ENCODE measurements at regions not wholly inside any gene's neighbourhood (a gene's known extent, or its start where the extent isn't known, plus 50 kb on each side); places are given as distances from the start of the nearest gene placed in this dataset.

GRCh38 chr14:101069666-101070362 is 166.3 kb upstream of the RTL1 start:
- Histone ChIP-seq H3K27ac (no peak overlapping the region), H3K9me3 (ENCODE audit: low read depth, low read length) (no peaks in the 10 kb centered on the region), H3K36me3 (ENCODE audit: insufficient read depth, low read length) (no peaks in the 10 kb centered on the region), H3K4me3 (no peak overlapping the region), H3K9ac (ENCODE audit: insufficient read length) (no peak overlapping the region)
- DNase-seq (ENCODE audit: low read depth, low spot score): no peak
- TF ChIP-seq FOXP2 (optimal IDR thresholded peaks at IDR 0.05; ENCODE audit: control extremely low read depth, extremely low read length, insufficient read depth) (no peak), EZH2 (IDR thresholded peaks at IDR 0.05) (no peak), POLR2AphosphoS5 (IDR thresholded peaks at IDR 0.05; ENCODE audit: borderline replicate concordance, low read depth, low read length) (no peak)

GRCh38 chr14:101070540-101071492 is 167.3 kb upstream of the RTL1 start:
- no peak for TF ChIP-seq POLR2AphosphoS5 (IDR thresholded peaks at IDR 0.05; ENCODE audit: borderline replicate concordance, low read depth, low read length)
- no peak for TF ChIP-seq FOXP2 (optimal IDR thresholded peaks at IDR 0.05; ENCODE audit: control extremely low read depth, extremely low read length, insufficient read depth)
- H3K9ac ChIP-seq (ENCODE audit: insufficient read length): no peak overlapping the region
- no peak for DNase-seq (ENCODE audit: low read depth, low spot score)
- H3K9me3 ChIP-seq (ENCODE audit: low read depth, low read length): no peaks in the 10 kb centered on the region
- no peak overlapping the region for H3K4me3 ChIP-seq
- no peak overlapping the region for H3K27ac ChIP-seq
- H3K36me3 ChIP-seq (ENCODE audit: insufficient read depth, low read length): no peaks in the 10 kb centered on the region

- H3K27ac ChIP-seq: no peak overlapping the region
- TF ChIP-seq FOXP2 (optimal IDR thresholded peaks at IDR 0.05; ENCODE audit: control extremely low read depth, extremely low read length, insufficient read depth): no peak
- no peak for TF ChIP-seq EZH2 (IDR thresholded peaks at IDR 0.05)
- no peak for TF ChIP-seq POLR2AphosphoS5 (IDR thresholded peaks at IDR 0.05; ENCODE audit: borderline replicate concordance, low read depth, low read length)
- no peaks in the 10 kb centered on the region for H3K36me3 ChIP-seq (ENCODE audit: insufficient read depth, low read length)
- H3K9ac ChIP-seq (ENCODE audit: insufficient read length): no peak overlapping the region
- DNase-seq (ENCODE audit: low read depth, low spot score): no peak
- no peaks in the 10 kb centered on the region for H3K9me3 ChIP-seq (ENCODE audit: low read depth, low read length)
- no peak overlapping the region for H3K4me3 ChIP-seq
These were observed 168.0 kb upstream of the RTL1 start for GRCh38 chr14:101071493-101071906.

GRCh38 chr14:101072070-101072469 is 168.5 kb upstream of the RTL1 start:
- H3K9me3 ChIP-seq (ENCODE audit: low read depth, low read length): no peaks in the 10 kb centered on the region
- no peak for DNase-seq (ENCODE audit: low read depth, low spot score)
- H3K4me3 ChIP-seq: no peak overlapping the region
- TF ChIP-seq EZH2 (IDR thresholded peaks at IDR 0.05) (no peak), POLR2AphosphoS5 (IDR thresholded peaks at IDR 0.05; ENCODE audit: borderline replicate concordance, low read depth, low read length) (no peak), FOXP2 (optimal IDR thresholded peaks at IDR 0.05; ENCODE audit: control extremely low read depth, extremely low read length, insufficient read depth) (no peak)
- no peaks in the 10 kb centered on the region for H3K36me3 ChIP-seq (ENCODE audit: insufficient read depth, low read length)
- no peak overlapping the region for H3K9ac ChIP-seq (ENCODE audit: insufficient read length)
- H3K27ac ChIP-seq: no peak overlapping the region

GRCh38 chr14:101072531-101072930 is 169.0 kb upstream of the RTL1 start:
- no peak overlapping the region for H3K27ac ChIP-seq
- TF ChIP-seq EZH2 (IDR thresholded peaks at IDR 0.05): no peak
- TF ChIP-seq POLR2AphosphoS5 (IDR thresholded peaks at IDR 0.05; ENCODE audit: borderline replicate concordance, low read depth, low read length): no peak
- no peak overlapping the region for H3K4me3 ChIP-seq
- no peak for DNase-seq (ENCODE audit: low read depth, low spot score)
- no peaks in the 10 kb centered on the region for H3K9me3 ChIP-seq (ENCODE audit: low read depth, low read length)
- H3K36me3 ChIP-seq (ENCODE audit: insufficient read depth, low read length): no peaks in the 10 kb centered on the region
- H3K9ac ChIP-seq (ENCODE audit: insufficient read length): no peak overlapping the region

- TF ChIP-seq POLR2AphosphoS5 (IDR thresholded peaks at IDR 0.05; ENCODE audit: borderline replicate concordance, low read depth, low read length) (no peak), FOXP2 (optimal IDR thresholded peaks at IDR 0.05; ENCODE audit: control extremely low read depth, extremely low read length, insufficient read depth) (no peak), EZH2 (IDR thresholded peaks at IDR 0.05) (no peak)
- H3K27ac ChIP-seq: no peak overlapping the region
- DNase-seq (ENCODE audit: low read depth, low spot score): no peak
- no peak overlapping the region for H3K4me3 ChIP-seq
- H3K9me3 ChIP-seq (ENCODE audit: low read depth, low read length): no peaks in the 10 kb centered on the region
- no peaks in the 10 kb centered on the region for H3K36me3 ChIP-seq (ENCODE audit: insufficient read depth, low read length)
- H3K9ac ChIP-seq (ENCODE audit: insufficient read length): no peak overlapping the region
These were observed 169.5 kb upstream of the RTL1 start for GRCh38 chr14:101072945-101073597.

- Histone ChIP-seq H3K9ac (ENCODE audit: insufficient read length) (no peak overlapping the region), H3K36me3 (ENCODE audit: insufficient read depth, low read length) (no peaks in the 10 kb centered on the region), H3K9me3 (ENCODE audit: low read depth, low read length) (no peaks in the 10 kb centered on the region), H3K4me3 (no peak overlapping the region), H3K27ac (no peak overlapping the region)
- no peak for TF ChIP-seq FOXP2 (optimal IDR thresholded peaks at IDR 0.05; ENCODE audit: control extremely low read depth, extremely low read length, insufficient read depth)
- no peak for TF ChIP-seq POLR2AphosphoS5 (IDR thresholded peaks at IDR 0.05; ENCODE audit: borderline replicate concordance, low read depth, low read length)
- no peak for TF ChIP-seq EZH2 (IDR thresholded peaks at IDR 0.05)
- no peak for DNase-seq (ENCODE audit: low read depth, low spot score)
These were observed 170.1 kb upstream of the RTL1 start for GRCh38 chr14:101073598-101073965.

Measured in SK-N-MC (cell line).